ENCODE measurements at regions not wholly inside any gene's neighbourhood (a gene's known extent, or its start where the extent isn't known, plus 50 kb on each side); places are given as distances from the start of the nearest gene placed in this dataset.

- TF ChIP-seq CTCF (IDR thresholded peaks at IDR 0.05) (no peak), POLR2A (IDR thresholded peaks at IDR 0.05) (no peak)
Measured at GRCh38 chr2:186138845-186139244, 347.2 kb upstream of the ZC3H15 start.
